ENCODE measurements at regions not wholly inside any gene's neighbourhood (a gene's known extent, or its start where the extent isn't known, plus 50 kb on each side); places are given as distances from the start of the nearest gene placed in this dataset.

DNA sequence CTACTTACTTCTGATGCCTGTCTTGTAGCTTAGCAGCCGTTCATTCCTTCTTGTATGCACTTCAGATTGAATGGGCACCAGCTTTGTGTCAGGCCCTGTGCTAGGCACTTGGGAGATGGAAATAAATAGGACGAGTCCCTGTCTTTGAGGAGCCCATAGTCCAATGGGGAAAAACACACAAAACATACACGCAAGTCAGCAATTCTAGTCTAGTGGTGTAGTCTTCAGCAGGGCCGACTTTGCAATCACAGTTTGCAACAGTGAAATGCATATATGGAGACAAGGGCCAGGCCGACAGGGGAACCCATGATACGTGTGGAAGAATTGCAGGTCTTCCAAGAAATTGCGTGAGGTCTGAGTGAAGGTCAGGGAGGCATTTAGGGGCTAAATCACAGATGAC is 262.6 kb downstream of the MAF start:
- TF ChIP-seq, protein P1, sequence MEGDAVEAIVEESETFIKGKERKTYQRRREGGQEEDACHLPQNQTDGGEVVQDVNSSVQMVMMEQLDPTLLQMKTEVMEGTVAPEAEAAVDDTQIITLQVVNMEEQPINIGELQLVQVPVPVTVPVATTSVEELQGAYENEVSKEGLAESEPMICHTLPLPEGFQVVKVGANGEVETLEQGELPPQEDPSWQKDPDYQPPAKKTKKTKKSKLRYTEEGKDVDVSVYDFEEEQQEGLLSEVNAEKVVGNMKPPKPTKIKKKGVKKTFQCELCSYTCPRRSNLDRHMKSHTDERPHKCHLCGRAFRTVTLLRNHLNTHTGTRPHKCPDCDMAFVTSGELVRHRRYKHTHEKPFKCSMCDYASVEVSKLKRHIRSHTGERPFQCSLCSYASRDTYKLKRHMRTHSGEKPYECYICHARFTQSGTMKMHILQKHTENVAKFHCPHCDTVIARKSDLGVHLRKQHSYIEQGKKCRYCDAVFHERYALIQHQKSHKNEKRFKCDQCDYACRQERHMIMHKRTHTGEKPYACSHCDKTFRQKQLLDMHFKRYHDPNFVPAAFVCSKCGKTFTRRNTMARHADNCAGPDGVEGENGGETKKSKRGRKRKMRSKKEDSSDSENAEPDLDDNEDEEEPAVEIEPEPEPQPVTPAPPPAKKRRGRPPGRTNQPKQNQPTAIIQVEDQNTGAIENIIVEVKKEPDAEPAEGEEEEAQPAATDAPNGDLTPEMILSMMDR (IDR thresholded peaks at IDR 0.05), result no peak
- no peak for TF ChIP-seq POLR2A (IDR thresholded peaks at IDR 0.05)
- Histone ChIP-seq H3K36me3 (replicated peaks in 1 of 2) (no peaks in the 10 kb centered on the region), H3K27me3 (no peaks in the 10 kb centered on the region), H3K4me1 (replicated peaks in 1 of 2) (no peaks in the 10 kb centered on the region), H3K4me3 (no peak overlapping the region), H3K9me3 (replicated peaks in 1 of 3) (no peaks in the 10 kb centered on the region), H3K27ac (no peak overlapping the region)
- DNase-seq, result no peak
- WGBS, 4 donors, result 76 to 80% (median 79%) methylated on average over 7 of the region's 7 CpGs
- intact Hi-C loops (cut with DNase I), result no loop called here

DNA sequence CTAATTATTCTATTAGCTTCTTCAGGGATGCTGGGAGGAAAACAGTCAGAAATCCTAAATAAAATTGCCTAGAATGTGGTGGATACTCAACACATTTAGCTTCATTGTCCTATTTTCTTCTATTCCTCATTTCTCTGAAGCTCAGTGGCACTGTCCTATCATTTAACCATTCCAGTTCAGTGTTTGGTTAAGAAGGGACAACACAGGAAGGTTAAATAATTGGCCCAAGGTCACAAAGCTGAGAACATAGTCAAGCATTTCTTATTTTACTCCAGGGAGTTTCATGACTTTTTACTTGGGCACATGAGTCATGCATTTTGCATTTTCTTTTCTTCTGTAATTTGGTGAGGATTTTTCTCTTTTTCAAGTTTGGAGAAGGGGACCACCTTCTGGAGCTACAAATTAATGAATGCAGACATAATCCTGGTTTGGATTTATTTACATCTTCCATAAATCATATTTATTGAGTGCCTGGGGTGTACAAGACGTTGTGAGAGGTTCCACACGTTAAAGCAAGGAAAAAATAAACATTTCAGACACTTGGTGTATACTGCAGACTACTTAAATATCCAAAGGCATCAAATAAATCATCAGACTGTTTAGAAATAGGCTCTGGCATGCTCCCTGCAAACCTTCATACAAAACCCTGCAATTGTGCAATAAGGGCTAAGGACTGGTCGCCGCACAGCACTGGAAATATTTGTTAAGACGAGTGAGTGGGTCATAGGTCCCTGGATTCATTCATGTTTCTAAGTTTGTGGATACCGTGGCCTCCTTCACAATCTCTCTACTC is 263.9 kb downstream of the MAF start:
- intact Hi-C loops (cut with DNase I), result no loop called here
- TF ChIP-seq, protein P1 (IDR thresholded peaks at IDR 0.05), result no peak
- no peak for TF ChIP-seq POLR2A (IDR thresholded peaks at IDR 0.05)
- H3K36me3 ChIP-seq (replicated peaks in 1 of 2), result no peaks in the 10 kb centered on the region
- 58 to 76% (median 74%) methylated on average over 6 of the region's 6 CpGs for WGBS, 4 donors
- no peak overlapping the region for H3K27ac ChIP-seq
- no peak for DNase-seq
- H3K27me3 ChIP-seq, result no peaks in the 10 kb centered on the region
- no peaks in the 10 kb centered on the region for H3K9me3 ChIP-seq (replicated peaks in 1 of 3)
- H3K4me1 ChIP-seq (replicated peaks in 1 of 2), result no peaks in the 10 kb centered on the region
- no peak overlapping the region for H3K4me3 ChIP-seq

DNA sequence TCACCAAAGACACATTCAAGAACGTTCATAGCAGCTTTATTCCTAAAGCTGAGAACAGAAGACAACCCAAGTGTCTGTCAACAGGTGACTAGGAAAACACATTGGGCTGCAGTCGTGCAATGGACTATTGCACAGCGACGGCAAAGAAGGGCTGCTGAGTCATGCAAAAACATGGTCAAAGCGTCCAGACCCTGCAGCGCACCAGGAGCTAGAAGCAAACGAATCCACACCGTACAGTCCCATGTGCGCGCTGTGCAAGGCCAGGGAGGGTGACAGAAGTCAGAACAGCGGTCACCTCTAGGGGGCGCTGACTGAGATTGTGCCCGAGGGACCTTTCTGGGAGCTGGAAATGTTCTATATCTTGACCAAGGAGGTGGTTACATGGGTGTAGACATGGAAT is 266.4 kb downstream of the MAF start:
- DNase-seq, result peak in 2 of 7 donors; percentile 20 to 33
- 74 to 83% (median 77%) methylated on average over 13 of the region's 13 CpGs for WGBS, 4 donors
- TF ChIP-seq, protein P1 (IDR thresholded peaks at IDR 0.05), result no peak
- no peak for TF ChIP-seq POLR2A (IDR thresholded peaks at IDR 0.05)
- Histone ChIP-seq H3K27ac (no peak overlapping the region), H3K36me3 (replicated peaks in 1 of 2) (no peaks in the 10 kb centered on the region), H3K4me1 (replicated peaks in 1 of 2) (no peaks in the 10 kb centered on the region), H3K9me3 (replicated peaks in 1 of 3) (no peaks in the 10 kb centered on the region), H3K4me3 (no peak overlapping the region), H3K27me3 (no peaks in the 10 kb centered on the region)
- intact Hi-C loops (cut with DNase I), result no loop called here

DNA sequence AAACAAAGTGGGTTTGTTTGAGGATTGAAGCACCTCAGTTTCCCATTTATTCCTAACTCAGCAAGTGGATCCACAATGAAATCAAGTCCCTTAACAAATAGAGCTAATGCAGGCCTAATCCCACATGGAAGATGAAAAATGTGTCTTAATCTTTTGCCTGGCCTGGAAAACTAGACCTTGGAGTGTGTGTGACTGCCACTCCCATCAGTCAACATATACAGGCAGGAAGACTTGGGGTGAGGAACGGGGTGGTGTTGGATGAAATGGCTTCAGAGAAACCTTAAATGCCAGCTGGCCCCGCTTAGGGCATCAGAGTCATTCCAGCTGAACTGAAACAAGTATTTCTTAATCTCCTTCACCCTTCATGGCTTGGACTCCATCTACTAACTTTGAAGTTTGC is 269.5 kb downstream of the MAF start:
- intact Hi-C loops (cut with DNase I), result no loop called here
- H3K4me1 ChIP-seq (replicated peaks in 1 of 2), result peaks cover 0 to 4% of the 10 kb centered on the region in 2 donors
- H3K4me3 ChIP-seq, result no peak overlapping the region
- 87 to 91% (median 89%) methylated on average over 2 of the region's 2 CpGs for WGBS, 4 donors
- TF ChIP-seq POLR2A (IDR thresholded peaks at IDR 0.05), result no peak
- TF ChIP-seq, protein P1 (IDR thresholded peaks at IDR 0.05), result no peak
- no peaks in the 10 kb centered on the region for H3K9me3 ChIP-seq (replicated peaks in 1 of 3)
- no peaks in the 10 kb centered on the region for H3K36me3 ChIP-seq (replicated peaks in 1 of 2)
- H3K27me3 ChIP-seq, result no peaks in the 10 kb centered on the region
- no peak for DNase-seq
- H3K27ac ChIP-seq, result no peak overlapping the region

Data from adrenal gland (tissue), 9 donors.